SK-N-SH treated with all-trans-retinoic acid at 6 μM for 48 hours (cell line): ENCODE measurements at regions not wholly inside any gene's neighbourhood (a gene's known extent, or its start where the extent isn't known, plus 50 kb on each side); places are given as distances from the start of the nearest gene placed in this dataset.

Source experiments
- CREB5 ChIP-seq: fragments of 250-450 bp; sonication (Bioruptor Pico); IDR thresholded peaks from 2 replicates; pipeline ENCODE4 v1.5.1; 2020; ENCODE audit warnings: low read depth, mild to moderate bottlenecking, moderate library complexity
- CSRNP3 ChIP-seq: fragments of 250-450 bp; sonication (Bioruptor Pico); IDR thresholded peaks from 2 replicates; pipeline ENCODE4 v1.5.1; 2021; ENCODE audit warnings: mild to moderate bottlenecking, moderate library complexity

- TF ChIP-seq CSRNP3 (CRISPR knock-in tag): no peak
- TF ChIP-seq CREB5 (CRISPR knock-in tag): no peak
Observed at GRCh38 chr14:87450193-87450592, 542.8 kb downstream of the GALC start.
